Activated CD8-positive, alpha-beta memory T cell treated with anti-CD3 and anti-CD28 coated beads for 24 hours (primary cell): ENCODE measurements at regions not wholly inside any gene's neighbourhood (a gene's known extent, or its start where the extent isn't known, plus 50 kb on each side); places are given as distances from the start of the nearest gene placed in this dataset.
A peak's percentile ranks its signal among the peaks of the same experiment; 100 is the strongest.

Source experiments
- DNase-seq: peaks from one replicate; pipeline ENCODE4 v3.0.0-alpha.2; 2020

- no peak for DNase-seq
Measured at GRCh38 chr4:179757641-179758040, 2315.4 kb upstream of the AGA start.

GRCh38 chr4:179762840-179763239 lies 2320.6 kb upstream of the AGA start:
- DNase-seq: no peak

- no peak for DNase-seq
Measured at GRCh38 chr4:179766938-179767337, 2324.7 kb upstream of the AGA start.

GRCh38 chr4:179768996-179769395 lies 2326.8 kb upstream of the AGA start:
- no peak for DNase-seq

GRCh38 chr4:179797738-179798137 lies 2355.5 kb upstream of the AGA start:
- no peak for DNase-seq

- DNase-seq: no peak
Measured at GRCh38 chr4:179803857-179804256, 2361.6 kb upstream of the AGA start.

GRCh38 chr4:179804440-179804839 lies 2362.2 kb upstream of the AGA start:
- DNase-seq: no peak

GRCh38 chr4:179817317-179817716 lies 2375.1 kb upstream of the AGA start:
- DNase-seq: no peak

GRCh38 chr4:179823342-179823741 lies 2381.1 kb upstream of the AGA start:
- DNase-seq: no peak

- no peak for DNase-seq
Measured at GRCh38 chr4:179831274-179831673, 2389.0 kb upstream of the AGA start.

GRCh38 chr4:179836179-179837075 lies 2394.2 kb upstream of the AGA start:
- no peak for DNase-seq

- DNase-seq: no peak
Measured at GRCh38 chr4:179843370-179843769, 2399.8 kb upstream of the TENM3 start.

- DNase-seq: no peak
Measured at GRCh38 chr4:179855469-179855868, 2387.7 kb upstream of the TENM3 start.

GRCh38 chr4:179858221-179858620 lies 2385.0 kb upstream of the TENM3 start:
- DNase-seq: no peak

- DNase-seq: peak; percentile 60
Measured at GRCh38 chr4:179867300-179867878, 2375.8 kb upstream of the TENM3 start.

- DNase-seq: no peak
Measured at GRCh38 chr4:179871726-179872125, 2371.5 kb upstream of the TENM3 start.

GRCh38 chr4:179872755-179873154 lies 2370.4 kb upstream of the TENM3 start:
- DNase-seq: no peak

GRCh38 chr4:179880756-179881155 lies 2362.4 kb upstream of the TENM3 start:
- DNase-seq: no peak

GRCh38 chr4:179894066-179894778 lies 2349.0 kb upstream of the TENM3 start:
- no peak for DNase-seq

GRCh38 chr4:179919587-179919986 lies 2323.6 kb upstream of the TENM3 start:
- no peak for DNase-seq

GRCh38 chr4:179927473-179927872 lies 2315.7 kb upstream of the TENM3 start:
- no peak for DNase-seq

GRCh38 chr4:179941911-179942310 lies 2301.3 kb upstream of the TENM3 start:
- no peak for DNase-seq

- no peak for DNase-seq
Measured at GRCh38 chr4:179976777-179977176, 2266.4 kb upstream of the TENM3 start.

GRCh38 chr4:179977378-179977777 lies 2265.8 kb upstream of the TENM3 start:
- DNase-seq: no peak
